Loucy (cell line): ENCODE measurements at regions not wholly inside any gene's neighbourhood (a gene's known extent, or its start where the extent isn't known, plus 50 kb on each side); places are given as distances from the start of the nearest gene placed in this dataset.
"Not testable (repeated sequence)": the region's sequence is repeated elsewhere in the genome, so short reads cannot be mapped to it uniquely, and the experiment has no call there.

Experiments
- CTCF ChIP-seq: fragments of 200-600 bp; sonication (generic); conservative IDR thresholded peaks from 2 replicates; pipeline ENCODE4 v1.5.1; 2014; ENCODE audit warnings: mild to moderate bottlenecking, antibody characterized with exemption, low read length
- EZH2phosphoT487 ChIP-seq: fragments of 200-600 bp; IDR thresholded peaks from 2 replicates; pipeline ENCODE4 v1.6.1; 2018; ENCODE audit warnings: antibody characterized with exemption, mild to moderate bottlenecking, moderate library complexity, borderline replicate concordance

- TF ChIP-seq CTCF, EZH2phosphoT487: not testable (repeated sequence)
Measured at GRCh38 chr11:103612451-103612850, 424.0 kb upstream of the DDI1 start.
